ENCODE measurements at regions not wholly inside any gene's neighbourhood (a gene's known extent, or its start where the extent isn't known, plus 50 kb on each side); places are given as distances from the start of the nearest gene placed in this dataset.

GRCh38 chr2:3951131-3951954 lies 248.0 kb downstream of the DCDC2C start:
- no peak for TF ChIP-seq ZNF274 (IDR thresholded peaks at IDR 0.05; ENCODE audit: low read depth, low read length)
- no peak for TF ChIP-seq SUZ12 (IDR thresholded peaks at IDR 0.05; ENCODE audit: extremely low read depth, insufficient read depth, insufficient read length)
- TF ChIP-seq YY1 (IDR thresholded peaks at IDR 0.05; ENCODE audit: insufficient read depth, insufficient read length), result no peak
